GM19372 (cell line): ENCODE measurements at regions not wholly inside any gene's neighbourhood (a gene's known extent, or its start where the extent isn't known, plus 50 kb on each side); places are given as distances from the start of the nearest gene placed in this dataset.

ENCODE experiments used
- ATAC-seq: cut with Tn5 transposase; IDR thresholded peaks from one replicate; pipeline ENCODE4 v1.9.1; 2021; ENCODE audit warnings: mild to moderate bottlenecking, low read depth, moderate library complexity; ENCODE audit not compliant: unreplicated experiment

- ATAC-seq: no peak
Observed at GRCh38 chr12:25818596-25819390, 139.7 kb upstream of the RASSF8 start.

GRCh38 chr12:25819691-25820090 lies 138.8 kb upstream of the RASSF8 start:
- ATAC-seq: no peak

GRCh38 chr12:25822281-25822680 lies 136.2 kb upstream of the RASSF8 start:
- no peak for ATAC-seq

- no peak for ATAC-seq
Observed at GRCh38 chr12:25824734-25825133, 133.7 kb upstream of the RASSF8 start.

- ATAC-seq: no peak
Observed at GRCh38 chr12:25825446-25825845, 133.0 kb upstream of the RASSF8 start.

GRCh38 chr12:25827141-25827540 lies 131.3 kb upstream of the RASSF8 start:
- no peak for ATAC-seq

GRCh38 chr12:25827747-25828146 lies 130.7 kb upstream of the RASSF8 start:
- no peak for ATAC-seq

- no peak for ATAC-seq
Observed at GRCh38 chr12:25828188-25828587, 130.3 kb upstream of the RASSF8 start.

GRCh38 chr12:25829192-25829591 lies 129.3 kb upstream of the RASSF8 start:
- ATAC-seq: no peak

- ATAC-seq: no peak
Observed at GRCh38 chr12:25830456-25830855, 128.0 kb upstream of the RASSF8 start.

DNA sequence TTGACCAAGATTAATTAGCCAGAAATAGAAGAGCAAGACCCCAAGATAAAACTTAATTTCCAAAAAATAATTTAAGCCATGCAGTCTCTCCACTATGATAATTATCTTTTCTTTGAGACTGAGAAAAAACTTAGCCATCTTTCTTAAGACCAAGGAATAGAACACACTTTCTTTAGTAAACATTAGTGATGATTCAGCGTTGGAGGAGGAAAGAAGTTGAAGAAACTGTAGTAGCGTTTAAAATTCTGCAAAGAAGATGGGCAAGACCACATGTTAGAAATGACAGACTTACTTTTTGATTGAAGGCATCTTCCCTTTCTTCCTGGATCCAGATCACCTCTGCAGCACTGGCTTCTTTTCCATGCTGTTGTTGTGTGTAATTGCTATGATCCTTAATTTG lies 124.8 kb upstream of the RASSF8 start:
- ATAC-seq: no peak

GRCh38 chr12:25835385-25835784 lies 123.1 kb upstream of the RASSF8 start:
- ATAC-seq: no peak

GRCh38 chr12:25838007-25838406 lies 120.5 kb upstream of the RASSF8 start:
- ATAC-seq: no peak

DNA sequence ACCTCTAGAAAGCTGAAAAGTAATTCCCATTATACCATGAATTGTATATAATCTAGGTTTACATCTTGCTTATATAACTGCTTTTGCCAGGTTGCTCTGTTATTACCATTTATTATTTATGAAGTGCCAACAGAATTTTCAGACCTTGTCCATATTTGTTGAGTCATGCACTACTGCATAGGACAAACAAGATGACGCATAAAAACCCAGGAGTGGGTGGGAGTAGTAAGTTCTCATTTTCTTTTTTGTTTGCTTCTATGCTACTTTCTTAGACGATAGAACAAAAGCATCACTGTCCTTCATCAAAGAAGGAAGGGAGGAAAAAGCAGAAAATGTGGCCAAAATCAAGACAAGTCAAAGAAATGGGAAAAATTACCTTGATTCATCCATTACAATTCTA lies 119.0 kb upstream of the RASSF8 start:
- ATAC-seq: no peak

DNA sequence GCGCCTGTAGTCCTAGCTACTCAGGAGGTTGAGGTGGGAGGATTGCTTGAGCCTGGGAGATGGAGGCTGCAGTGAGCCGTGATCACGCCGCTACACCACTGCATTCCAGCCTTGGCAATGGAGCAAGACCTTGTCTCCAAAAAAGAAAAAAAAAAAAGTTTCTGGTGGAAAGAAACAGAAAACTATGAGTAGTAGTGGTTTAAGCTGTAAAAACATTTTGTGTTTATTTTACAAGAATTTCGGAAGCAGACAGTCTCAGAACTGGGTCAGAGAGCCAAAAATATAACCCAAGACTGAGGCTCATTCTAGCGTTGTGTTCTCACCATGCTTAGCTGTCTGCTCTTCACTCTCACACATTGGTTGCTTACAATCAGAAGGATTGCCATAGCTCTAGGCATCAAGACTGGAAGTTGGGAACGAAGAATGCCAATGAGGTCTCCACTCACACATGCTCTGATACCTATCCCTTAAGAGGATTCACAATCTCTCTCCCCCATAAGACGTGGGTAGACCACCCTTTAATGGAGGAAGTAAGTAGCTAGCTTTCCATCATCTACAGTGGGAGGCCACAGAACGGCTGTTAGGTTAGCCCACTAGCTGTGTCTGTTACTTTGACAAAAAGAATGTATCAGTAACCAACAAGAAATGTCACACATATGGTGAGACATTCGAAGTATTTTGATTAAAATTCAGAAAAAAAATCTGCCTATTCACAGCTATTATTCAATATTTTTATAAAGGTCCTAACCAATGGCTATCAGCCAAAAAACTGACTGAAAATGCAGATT lies 117.6 kb upstream of the RASSF8 start:
- ATAC-seq: no peak

DNA sequence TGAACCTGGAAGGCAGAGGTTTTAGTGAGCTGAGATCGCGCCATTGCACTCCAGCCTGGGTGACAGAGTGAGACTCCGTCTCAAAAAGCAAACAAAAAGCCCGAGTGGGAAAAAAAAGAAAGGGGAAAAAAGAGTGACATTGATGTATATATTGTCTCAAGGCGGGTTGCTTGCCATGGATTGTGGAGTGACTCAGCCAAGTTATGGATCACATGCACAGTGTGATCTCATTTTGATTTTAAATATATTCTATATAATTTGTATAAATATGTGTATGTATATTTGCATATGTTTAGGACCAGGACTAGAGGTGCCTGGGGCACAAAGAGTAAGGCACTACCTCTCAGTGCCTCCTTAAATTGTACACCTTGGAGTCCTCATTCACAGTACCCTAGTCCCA lies 116.2 kb upstream of the RASSF8 start:
- no peak for ATAC-seq

DNA sequence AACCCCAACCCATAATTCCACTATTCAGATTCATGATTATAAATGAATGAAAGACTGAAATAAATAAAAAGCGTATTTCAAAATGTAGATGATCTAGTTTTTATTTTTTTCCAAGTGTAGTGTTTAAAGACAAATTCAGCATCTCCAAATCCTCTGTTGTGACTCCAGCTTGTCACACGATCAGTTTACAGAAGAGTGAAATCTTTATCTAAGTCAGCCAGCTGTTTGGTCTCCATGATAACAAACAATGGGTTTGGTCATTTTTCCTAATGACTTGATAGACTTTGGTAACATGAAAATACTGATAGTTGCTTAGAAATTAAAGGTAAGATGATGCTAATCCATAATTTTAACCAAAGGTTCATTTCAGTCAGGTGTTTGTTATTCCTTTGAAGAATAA lies 114.5 kb upstream of the RASSF8 start:
- ATAC-seq: no peak

DNA sequence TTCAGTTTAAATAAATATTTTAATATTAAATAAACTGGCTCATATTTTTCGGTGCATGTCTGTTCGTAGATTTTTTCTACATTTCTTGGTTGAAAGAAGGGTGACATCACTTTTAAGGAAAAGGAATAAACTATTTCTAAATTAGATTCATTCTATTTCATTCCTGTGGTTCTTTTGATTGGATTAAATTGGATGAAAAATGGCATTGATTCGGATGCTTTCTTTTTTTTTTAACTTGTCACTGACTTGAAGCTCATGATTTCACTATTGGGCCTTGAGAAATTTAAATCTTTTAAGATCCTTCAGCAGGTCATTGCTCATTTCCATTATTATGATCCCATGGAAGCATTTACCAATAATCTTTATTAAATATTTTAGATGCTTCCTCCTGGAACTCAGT lies 113.1 kb upstream of the RASSF8 start:
- ATAC-seq: no peak

- no peak for ATAC-seq
Observed at GRCh38 chr12:25852792-25853191, 105.7 kb upstream of the RASSF8 start.

GRCh38 chr12:25853316-25854095 lies 105.0 kb upstream of the RASSF8 start:
- no peak for ATAC-seq

- no peak for ATAC-seq
Observed at GRCh38 chr12:25854991-25855390, 103.5 kb upstream of the RASSF8 start.
